Naive B cell (primary cell): ENCODE measurements at regions not wholly inside any gene's neighbourhood (a gene's known extent, or its start where the extent isn't known, plus 50 kb on each side); places are given as distances from the start of the nearest gene placed in this dataset.
"Not testable (repeated sequence)": the region's sequence is repeated elsewhere in the genome, so short reads cannot be mapped to it uniquely, and the experiment has no call there.

ENCODE experiments used
- ATAC-seq, 2 donors: fragments of 150-1000 bp; cut with Tn5 transposase; 2 replicates each; pipeline ENCODE4 v1.10.0; 2021; ENCODE audit warnings: low read depth in 2 of 2, mild to moderate bottlenecking in 2 of 2, moderate library complexity in 2 of 2
- DNase-seq: peaks from one replicate; pipeline ENCODE4 v3.0.0; 2022
- H3K27ac Mint-ChIP-seq, 6 donors: one replicate each; pipeline ENCODE4 v1.8.0; 2020 to 2022; ENCODE audit warnings: mild to moderate bottlenecking in 6 of 6, mixed read lengths in 6 of 6, moderate library complexity in 5 of 6, inconsistent platforms in 2 of 6
- H3K27me3 Mint-ChIP-seq, 3 donors: one replicate each; pipeline ENCODE4 v1.8.0; 2021 to 2022; ENCODE audit warnings: mixed read lengths in 3 of 3, mild to moderate bottlenecking in 1 of 3
- H3K36me3 Mint-ChIP-seq, 2 donors: one replicate each; pipeline ENCODE4 v1.8.0; 2020 to 2022; ENCODE audit warnings: mixed read lengths in 2 of 2, inconsistent platforms in 1 of 2, mild to moderate bottlenecking in 1 of 2
- H3K4me1 Mint-ChIP-seq, 3 donors: one replicate each; pipeline ENCODE4 v1.8.0; 2020 to 2022; ENCODE audit warnings: mixed read lengths in 3 of 3, inconsistent platforms in 1 of 3, mild to moderate bottlenecking in 1 of 3, moderate library complexity in 1 of 3
- H3K4me3 Mint-ChIP-seq, 8 donors: one replicate each; pipeline ENCODE4 v1.8.0; 2020 to 2022; ENCODE audit warnings: mild to moderate bottlenecking in 8 of 8, mixed read lengths in 8 of 8, moderate library complexity in 8 of 8, inconsistent platforms in 2 of 8
- H3K9me3 Mint-ChIP-seq, 7 donors: one replicate each; pipeline ENCODE4 v1.8.0; 2020 to 2022; ENCODE audit warnings: mixed read lengths in 7 of 7, mild to moderate bottlenecking in 5 of 7, inconsistent platforms in 2 of 7, moderate library complexity in 1 of 7

DNA sequence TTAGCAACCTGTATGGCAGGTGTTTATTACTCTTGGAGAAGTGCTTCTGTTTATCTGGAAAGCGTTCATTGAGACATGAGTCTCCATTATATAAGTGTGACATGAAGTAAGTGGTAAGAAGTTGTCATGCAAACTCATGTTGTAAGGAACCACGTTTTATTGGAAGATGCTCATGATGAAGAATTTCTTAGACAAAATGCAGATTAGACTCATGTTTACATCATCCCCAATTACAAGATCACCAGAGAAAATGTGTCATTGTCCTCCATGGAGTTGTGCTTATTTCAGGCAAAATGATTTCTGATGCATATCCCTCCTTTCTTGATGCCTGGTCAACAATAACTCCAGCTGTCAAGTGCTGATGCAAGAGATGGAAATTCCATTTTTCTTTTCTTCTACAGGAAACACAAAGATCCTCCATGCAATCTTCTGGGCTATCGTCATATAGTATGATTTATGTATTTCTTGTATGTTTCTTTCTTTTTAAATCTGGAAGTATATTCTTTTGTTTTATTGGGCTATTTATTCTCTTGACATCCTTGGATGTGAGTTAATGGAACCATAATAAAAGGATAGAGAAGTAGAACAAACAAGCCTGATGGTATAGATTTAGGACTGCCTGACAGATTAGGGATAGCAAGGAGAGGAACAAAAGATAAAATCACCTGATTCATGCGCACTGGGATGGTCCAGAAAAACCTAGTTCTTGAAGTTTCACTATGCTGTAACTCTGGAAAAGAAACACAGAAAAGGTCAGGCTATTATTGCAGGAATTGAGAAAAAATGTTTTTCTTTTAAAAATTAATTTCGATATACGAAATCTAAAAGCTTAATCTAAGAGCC lies 50.7 kb upstream of the DIAPH3 start:
- ATAC-seq (no peak), DNase-seq (no peak)
- Mint-ChIP-seq H3K9me3 (peaks cover 0 to 1% (median 0%) of the 10 kb centered on the region in 7 donors), H3K4me3 (no peak overlapping the region), H3K4me1 (no peaks in the 10 kb centered on the region), H3K36me3 (no peaks in the 10 kb centered on the region), H3K27me3 (peaks cover 0 to 26% (median 5%) of the 10 kb centered on the region in 3 donors), H3K27ac (no peak overlapping the region)

DNA sequence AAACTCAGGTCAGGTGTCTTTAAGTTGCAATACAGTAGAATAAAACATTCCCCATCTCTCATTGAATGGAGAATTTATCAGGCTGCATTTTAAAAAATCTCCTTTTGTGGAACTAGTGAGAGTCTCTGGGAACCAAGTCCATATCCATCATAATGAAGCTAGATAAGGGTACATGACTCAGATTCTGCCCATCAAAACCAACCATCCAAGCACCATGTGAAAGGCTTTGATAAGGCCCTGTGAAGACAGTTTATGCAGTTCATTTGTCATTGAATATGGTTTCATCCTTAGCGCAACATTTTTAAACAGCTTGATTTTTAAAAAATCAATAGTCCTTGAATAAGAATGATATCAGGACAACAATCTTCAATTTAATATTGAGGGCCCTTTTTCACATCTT lies 56.3 kb upstream of the DIAPH3 start:
- no peaks in the 10 kb centered on the region for H3K4me1 Mint-ChIP-seq
- H3K4me3 Mint-ChIP-seq = no peak overlapping the region
- ATAC-seq = no peak
- H3K9me3 Mint-ChIP-seq = no peaks in the 10 kb centered on the region
- DNase-seq = no peak
- H3K36me3 Mint-ChIP-seq = no peaks in the 10 kb centered on the region
- no peak overlapping the region for H3K27ac Mint-ChIP-seq
- H3K27me3 Mint-ChIP-seq = peaks cover 0 to 10% (median 0%) of the 10 kb centered on the region in 3 donors

DNA sequence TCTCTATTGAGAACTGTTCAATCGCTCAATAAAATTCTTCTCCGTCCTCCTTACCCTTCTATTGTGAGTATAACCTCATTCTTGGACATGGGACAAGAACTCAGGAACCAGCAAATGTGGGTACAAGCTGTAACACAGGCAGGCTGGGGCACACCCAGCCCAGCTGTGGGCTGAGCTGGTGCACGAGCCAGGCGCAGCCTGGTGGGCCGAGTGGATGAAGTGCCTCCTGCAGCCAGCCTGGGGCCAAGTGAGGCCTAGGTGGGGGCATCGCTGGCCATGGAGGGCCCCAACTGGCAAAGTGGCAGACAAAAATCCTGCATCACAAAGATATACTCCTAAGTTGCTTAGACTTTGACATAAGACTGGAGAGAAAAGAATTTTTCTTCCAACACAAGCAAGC lies 57.9 kb upstream of the DIAPH3 start:
- no peaks in the 10 kb centered on the region for H3K4me1 Mint-ChIP-seq
- ATAC-seq (no peak), DNase-seq (no peak)
- H3K27me3 Mint-ChIP-seq = peaks cover 0 to 5% (median 0%) of the 10 kb centered on the region in 3 donors
- no peaks in the 10 kb centered on the region for H3K9me3 Mint-ChIP-seq
- H3K36me3 Mint-ChIP-seq = no peaks in the 10 kb centered on the region
- no peak overlapping the region for H3K4me3 Mint-ChIP-seq
- no peak overlapping the region for H3K27ac Mint-ChIP-seq

DNA sequence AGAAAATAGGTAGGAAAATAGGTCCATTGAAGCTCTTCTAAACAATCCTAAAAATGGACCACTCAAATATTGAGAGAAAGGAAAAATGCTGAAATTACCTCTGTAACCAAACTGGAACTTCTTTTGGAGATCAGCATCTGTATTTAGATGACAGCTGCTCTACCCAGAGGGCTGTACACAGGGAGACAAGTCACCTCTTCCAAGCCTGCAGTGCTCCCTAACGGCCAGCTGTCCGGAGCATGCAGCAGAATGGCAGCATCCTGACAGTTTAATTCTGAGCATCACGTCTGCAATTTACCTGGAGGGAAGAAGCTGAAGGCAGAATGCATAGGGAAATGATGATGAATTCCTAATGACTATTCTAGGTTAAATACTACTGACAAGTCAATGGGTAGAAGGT lies 62.8 kb upstream of the DIAPH3 start:
- Mint-ChIP-seq H3K27ac (no peak overlapping the region), H3K4me1 (no peaks in the 10 kb centered on the region), H3K4me3 (no peak overlapping the region), H3K27me3 (peaks cover 6 to 20% (median 6%) of the 10 kb centered on the region in 3 donors), H3K36me3 (no peaks in the 10 kb centered on the region), H3K9me3 (no peaks in the 10 kb centered on the region)
- ATAC-seq (no peak), DNase-seq (no peak)

- no peaks in the 10 kb centered on the region for H3K9me3 Mint-ChIP-seq
- no peak overlapping the region for H3K27ac Mint-ChIP-seq
- peaks cover 6 to 23% (median 6%) of the 10 kb centered on the region in 3 donors for H3K27me3 Mint-ChIP-seq
- no peak overlapping the region for H3K4me3 Mint-ChIP-seq
- DNase-seq (no peak), ATAC-seq (no peak)
- no peaks in the 10 kb centered on the region for H3K4me1 Mint-ChIP-seq
- no peaks in the 10 kb centered on the region for H3K36me3 Mint-ChIP-seq
These were observed 63.4 kb upstream of the DIAPH3 start for GRCh38 chr13:60227158-60227557.

- H3K4me3 Mint-ChIP-seq = no peak overlapping the region
- DNase-seq = no peak
- H3K4me1 Mint-ChIP-seq = no peaks in the 10 kb centered on the region
- H3K27ac Mint-ChIP-seq = no peak overlapping the region
- ATAC-seq = no peak
- no peaks in the 10 kb centered on the region for H3K9me3 Mint-ChIP-seq
- no peaks in the 10 kb centered on the region for H3K36me3 Mint-ChIP-seq
- H3K27me3 Mint-ChIP-seq = peaks cover 13 to 23% (median 15%) of the 10 kb centered on the region in 3 donors
These were observed 66.1 kb upstream of the DIAPH3 start for GRCh38 chr13:60229708-60230272.

GRCh38 chr13:60230593-60230992 lies 66.9 kb upstream of the DIAPH3 start:
- no peak for ATAC-seq
- Mint-ChIP-seq H3K27me3 (peaks cover 13 to 30% (median 15%) of the 10 kb centered on the region in 3 donors), H3K27ac (no peak overlapping the region), H3K4me3 (no peak overlapping the region), H3K4me1 (no peaks in the 10 kb centered on the region), H3K36me3 (no peaks in the 10 kb centered on the region), H3K9me3 (no peaks in the 10 kb centered on the region)
- DNase-seq = no peak

DNA sequence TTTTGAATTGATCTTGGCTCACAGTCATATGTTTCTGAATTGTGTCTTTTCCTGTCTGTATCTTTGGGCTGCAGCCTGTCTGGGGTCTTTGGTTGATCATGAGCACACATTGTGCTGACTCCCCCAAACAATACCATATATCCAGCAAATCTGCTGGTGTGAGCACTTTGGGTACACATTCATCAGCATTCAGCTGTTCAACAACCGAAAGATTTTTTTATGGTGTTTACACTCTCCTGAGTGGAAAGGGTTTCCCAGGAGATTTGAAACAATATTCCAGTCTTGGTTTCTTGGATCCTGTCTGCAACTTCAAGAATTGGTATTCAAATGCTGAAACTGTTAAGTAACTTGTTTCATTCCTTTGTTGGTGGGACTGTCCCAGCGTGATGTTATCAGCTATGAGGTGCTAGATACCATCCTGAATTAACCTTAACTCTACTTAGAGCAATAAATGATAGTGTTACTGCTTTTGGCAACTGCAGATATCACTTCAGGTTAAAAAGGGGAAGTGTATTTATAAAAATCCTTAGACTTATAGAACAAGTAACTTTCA lies 78.4 kb upstream of the DIAPH3 start:
- H3K36me3 Mint-ChIP-seq = no peaks in the 10 kb centered on the region
- no peaks in the 10 kb centered on the region for H3K27me3 Mint-ChIP-seq
- no peak overlapping the region for H3K27ac Mint-ChIP-seq
- no peaks in the 10 kb centered on the region for H3K4me1 Mint-ChIP-seq
- H3K9me3 Mint-ChIP-seq = peaks cover 0 to 1% (median 0%) of the 10 kb centered on the region in 7 donors
- DNase-seq (no peak), ATAC-seq (no peak)
- H3K4me3 Mint-ChIP-seq = no peak overlapping the region

GRCh38 chr13:60244381-60244780 lies 80.7 kb upstream of the DIAPH3 start:
- no peaks in the 10 kb centered on the region for H3K27me3 Mint-ChIP-seq
- H3K4me3 Mint-ChIP-seq = no peak overlapping the region
- no peaks in the 10 kb centered on the region for H3K36me3 Mint-ChIP-seq
- H3K9me3 Mint-ChIP-seq = peaks cover 0 to 3% (median 0%) of the 10 kb centered on the region in 7 donors
- ATAC-seq = no peak
- no peak for DNase-seq
- H3K27ac Mint-ChIP-seq = no peak overlapping the region
- H3K4me1 Mint-ChIP-seq = no peaks in the 10 kb centered on the region

- Mint-ChIP-seq H3K9me3 (peaks cover 0 to 23% (median 6%) of the 10 kb centered on the region in 7 donors), H3K36me3 (peaks cover 0 to 12% of the 10 kb centered on the region in 2 donors)
- ATAC-seq = not testable (repeated sequence)
These were observed 87.7 kb upstream of the DIAPH3 start for GRCh38 chr13:60251419-60251818.

DNA sequence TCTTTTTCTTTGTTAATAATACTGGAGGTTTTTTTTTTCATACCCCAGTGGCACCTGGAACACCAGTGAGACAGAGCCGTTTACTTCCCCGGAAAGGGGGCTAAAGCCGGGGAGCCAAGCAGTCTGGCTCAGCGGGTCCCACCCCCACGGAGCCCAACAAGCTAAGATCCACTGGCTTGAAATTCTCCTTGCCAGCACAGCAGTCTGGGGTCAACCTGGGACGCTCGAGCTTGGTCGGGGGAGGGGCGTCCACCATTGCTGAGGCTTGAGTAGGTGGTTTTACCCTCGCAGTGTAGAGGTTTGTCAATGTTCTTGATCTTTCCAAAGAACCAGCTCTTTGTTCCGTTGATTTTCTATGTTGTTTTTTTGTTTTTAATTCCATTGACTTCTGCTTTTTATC lies 94.6 kb upstream of the DIAPH3 start:
- peak overlapping the region in 1 of 6 donors; percentile 5 for H3K27ac Mint-ChIP-seq
- H3K4me1 Mint-ChIP-seq = no peaks in the 10 kb centered on the region
- H3K36me3 Mint-ChIP-seq = no peaks in the 10 kb centered on the region
- ATAC-seq (no peak), DNase-seq (no peak)
- H3K4me3 Mint-ChIP-seq = no peak overlapping the region
- H3K27me3 Mint-ChIP-seq = peaks cover 9 to 17% (median 9%) of the 10 kb centered on the region in 3 donors
- H3K9me3 Mint-ChIP-seq = peaks cover 0 to 22% (median 9%) of the 10 kb centered on the region in 7 donors

More at GRCh38 chr13:60251419-60251818, 87.7 kb upstream of the DIAPH3 start:
- not testable (repeated sequence) for H3K4me3 Mint-ChIP-seq, H3K27me3 Mint-ChIP-seq, H3K27ac Mint-ChIP-seq, DNase-seq, H3K4me1 Mint-ChIP-seq

GRCh38 chr13:60260440-60260839 lies 96.7 kb upstream of the DIAPH3 start:
- DNase-seq (no peak), ATAC-seq (no peak)
- no peak overlapping the region for H3K4me3 Mint-ChIP-seq
- H3K36me3 Mint-ChIP-seq = no peaks in the 10 kb centered on the region
- peaks cover 9 to 17% (median 15%) of the 10 kb centered on the region in 3 donors for H3K27me3 Mint-ChIP-seq
- H3K4me1 Mint-ChIP-seq = no peaks in the 10 kb centered on the region
- H3K9me3 Mint-ChIP-seq = peaks cover 0 to 22% (median 11%) of the 10 kb centered on the region in 7 donors
- no peak overlapping the region for H3K27ac Mint-ChIP-seq

DNA sequence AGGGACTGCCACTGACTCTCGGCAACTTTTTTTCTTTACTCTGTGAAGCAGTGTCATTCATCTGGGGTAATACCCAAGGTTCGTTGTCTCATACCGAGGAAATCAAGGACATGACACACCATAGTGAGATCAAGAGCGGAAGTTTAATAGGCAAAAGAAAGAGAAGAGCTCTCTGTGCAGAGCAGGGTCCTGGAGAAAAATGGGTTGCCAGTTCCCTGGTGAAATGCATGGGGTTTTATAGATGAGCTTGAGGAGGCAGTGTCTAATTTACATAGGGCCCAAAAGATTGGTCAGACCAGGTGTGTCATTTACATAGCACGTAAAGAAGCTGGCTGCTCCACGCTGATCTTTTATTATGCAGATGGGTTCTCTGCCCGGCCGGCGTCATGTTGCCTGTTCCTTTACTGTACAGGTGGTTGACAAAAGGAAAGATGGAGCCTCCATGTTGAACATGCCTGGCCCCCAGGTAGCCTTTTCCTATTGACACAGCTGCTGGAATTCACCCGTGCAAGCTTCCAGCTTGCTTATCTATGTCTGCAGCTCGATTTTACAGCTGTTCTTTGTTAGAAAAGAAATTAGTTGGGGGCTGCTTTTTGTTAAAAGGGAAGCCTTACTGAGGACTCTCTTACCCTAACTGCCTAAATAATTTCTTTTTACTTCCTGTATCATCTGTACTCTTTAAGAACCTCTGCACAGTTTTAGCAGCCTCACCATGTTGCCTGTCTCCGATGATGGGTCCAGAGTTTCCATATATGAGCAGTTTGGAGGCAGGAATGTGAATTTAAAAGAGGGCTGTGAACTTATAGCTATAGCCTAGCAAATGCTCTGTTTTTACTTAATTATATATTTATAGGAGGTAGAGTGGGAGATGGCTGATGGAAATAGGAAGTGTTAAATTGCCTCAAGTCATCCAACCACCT lies 98.0 kb upstream of the DIAPH3 start:
- DNase-seq (no peak), ATAC-seq (no peak)
- no peaks in the 10 kb centered on the region for H3K4me1 Mint-ChIP-seq
- peaks cover 9 to 17% (median 15%) of the 10 kb centered on the region in 3 donors for H3K27me3 Mint-ChIP-seq
- H3K9me3 Mint-ChIP-seq = peaks cover 0 to 19% (median 11%) of the 10 kb centered on the region in 7 donors
- no peak overlapping the region for H3K4me3 Mint-ChIP-seq
- H3K27ac Mint-ChIP-seq = no peak overlapping the region
- H3K36me3 Mint-ChIP-seq = no peaks in the 10 kb centered on the region
